ENCODE measurements at regions not wholly inside any gene's neighbourhood (a gene's known extent, or its start where the extent isn't known, plus 50 kb on each side); places are given as distances from the start of the nearest gene placed in this dataset.
"Not testable (repeated sequence)": the region's sequence is repeated elsewhere in the genome, so short reads cannot be mapped to it uniquely, and the experiment has no call there.

DNA sequence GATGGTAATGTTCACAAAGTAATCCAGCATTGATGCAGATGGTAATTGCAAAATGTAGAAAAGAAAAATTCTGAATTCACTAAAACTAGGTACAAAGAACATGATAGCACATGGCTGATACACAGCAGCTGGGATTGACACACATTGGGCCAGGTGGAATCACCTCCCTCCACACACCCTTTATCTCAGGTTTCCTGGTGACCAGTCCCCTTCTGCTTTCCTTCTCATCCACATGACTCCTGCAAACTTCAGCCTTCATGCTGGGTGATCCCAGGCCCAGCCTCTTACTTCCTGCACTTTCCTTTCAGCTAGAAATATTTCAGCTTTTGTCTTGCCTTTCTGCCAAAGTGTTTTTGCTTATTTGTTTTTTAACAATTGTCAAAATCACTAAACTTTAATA is 246.9 kb downstream of the LNPK start:
- no peak for DNase-seq

DNA sequence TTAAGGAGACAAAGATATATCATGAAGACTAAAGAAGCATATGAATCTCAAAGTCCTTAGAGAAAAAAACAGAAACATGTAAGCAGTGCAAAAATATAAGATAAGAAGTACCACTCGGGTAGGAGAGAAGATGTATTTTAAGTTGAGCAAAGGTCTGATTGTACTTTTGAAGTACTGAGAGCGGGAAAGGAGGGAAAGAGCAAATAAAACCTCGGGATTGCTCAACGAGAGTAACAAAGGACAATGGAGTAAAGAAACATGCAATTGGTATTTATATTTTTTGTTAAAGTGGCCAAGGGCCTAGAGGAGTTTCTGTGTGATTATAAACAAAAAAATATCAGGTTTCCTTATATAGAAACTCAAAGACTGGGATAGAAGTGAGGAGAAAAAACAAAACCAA is 251.9 kb downstream of the LNPK start:
- no peak for DNase-seq

DNA sequence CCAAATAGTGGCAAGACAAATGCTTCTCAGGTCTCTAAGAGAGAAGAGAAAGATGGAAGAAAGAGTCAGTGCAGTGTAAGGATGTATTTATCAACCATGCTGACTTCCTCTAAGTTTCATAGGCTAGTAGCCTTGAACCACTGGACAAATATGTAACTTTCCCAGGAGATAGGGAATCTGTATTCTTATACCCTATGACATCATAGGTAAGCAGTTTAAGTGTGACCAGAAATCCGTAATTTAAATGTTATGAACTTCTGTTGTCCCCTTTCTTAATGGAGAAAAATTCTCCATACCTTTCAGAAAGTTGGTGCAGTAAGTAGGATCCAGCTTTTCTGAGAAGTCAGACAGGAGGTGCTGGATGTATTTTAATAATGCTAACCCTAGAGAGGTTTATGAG is 256.2 kb downstream of the LNPK start:
- DNase-seq, result no peak

DNA sequence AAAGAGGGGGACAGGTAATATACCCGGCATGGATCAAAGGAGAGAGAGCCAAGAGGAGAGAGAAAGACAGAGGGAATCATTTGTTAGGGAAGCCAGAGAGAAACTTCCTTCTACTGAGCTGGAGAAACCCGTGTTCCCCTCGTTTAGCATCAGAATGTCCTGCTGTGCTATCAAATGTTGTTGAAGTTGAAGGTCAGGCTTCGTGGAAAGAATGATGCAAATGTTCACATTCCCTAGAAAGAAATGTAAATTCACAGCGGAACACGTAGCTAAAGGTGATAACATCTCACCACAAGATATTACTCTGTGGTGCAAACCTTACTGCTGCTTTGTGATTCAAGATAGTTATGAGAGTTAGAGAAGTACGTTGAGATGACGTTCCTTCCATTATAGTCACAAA is 258.1 kb downstream of the LNPK start:
- DNase-seq, result no peak

DNA sequence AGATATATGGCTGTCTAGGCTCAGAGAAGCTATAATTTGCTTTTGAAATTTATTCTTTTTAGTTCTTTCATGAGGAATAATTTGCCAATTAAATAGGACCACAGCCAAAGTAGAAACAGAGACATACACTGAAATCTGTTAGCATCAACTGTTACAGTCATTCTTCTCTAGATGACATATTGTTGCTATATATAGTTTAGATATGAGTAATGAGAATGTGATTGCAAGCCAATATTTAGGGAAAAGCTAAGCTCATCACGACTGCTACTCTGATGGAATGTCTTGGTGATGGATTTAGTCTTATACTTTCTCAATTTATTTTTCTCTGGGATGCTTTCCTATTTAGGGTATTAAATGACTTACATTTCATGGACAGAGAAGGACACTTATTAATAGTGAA is 259.1 kb downstream of the LNPK start:
- DNase-seq, result no peak

DNA sequence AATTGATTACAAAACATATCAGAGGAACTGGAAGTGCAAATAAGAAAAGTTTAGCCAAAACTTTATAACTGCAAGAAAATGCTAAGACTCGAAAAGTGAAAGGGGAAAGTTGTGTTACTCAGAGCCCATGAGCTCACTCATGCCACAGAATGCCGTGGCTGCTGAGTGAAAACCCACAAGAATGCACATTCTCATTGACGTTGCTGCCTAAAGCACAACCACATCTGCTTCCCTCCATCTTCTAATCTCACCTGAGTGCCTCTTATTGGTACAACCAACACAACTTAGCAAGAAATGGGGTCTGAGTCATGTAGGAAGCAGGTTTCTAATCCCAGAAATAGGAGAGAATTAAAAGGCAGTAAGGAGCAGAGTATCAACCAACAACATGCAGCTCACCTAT is 259.7 kb downstream of the LNPK start:
- no peak for DNase-seq

DNA sequence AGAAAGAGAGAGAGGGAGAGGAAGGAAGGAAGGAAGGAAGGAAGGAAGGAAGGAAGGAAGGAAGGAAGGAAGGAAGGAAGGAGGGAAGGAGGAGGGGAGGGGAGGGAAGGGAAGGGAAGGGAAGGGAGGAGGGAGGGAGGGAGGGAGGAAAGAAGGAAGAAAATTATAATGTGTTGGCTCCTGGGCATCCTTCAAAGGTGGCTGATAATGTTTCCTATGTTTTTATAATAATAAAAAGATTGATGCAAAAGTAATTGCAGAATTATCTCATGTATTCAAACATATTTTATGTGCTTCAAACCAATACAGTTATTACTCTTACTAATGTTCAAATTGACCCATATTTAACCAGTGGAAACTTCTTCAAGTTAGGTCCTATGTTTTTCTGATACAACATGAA is 260.9 kb downstream of the LNPK start:
- no peak for DNase-seq

DNA sequence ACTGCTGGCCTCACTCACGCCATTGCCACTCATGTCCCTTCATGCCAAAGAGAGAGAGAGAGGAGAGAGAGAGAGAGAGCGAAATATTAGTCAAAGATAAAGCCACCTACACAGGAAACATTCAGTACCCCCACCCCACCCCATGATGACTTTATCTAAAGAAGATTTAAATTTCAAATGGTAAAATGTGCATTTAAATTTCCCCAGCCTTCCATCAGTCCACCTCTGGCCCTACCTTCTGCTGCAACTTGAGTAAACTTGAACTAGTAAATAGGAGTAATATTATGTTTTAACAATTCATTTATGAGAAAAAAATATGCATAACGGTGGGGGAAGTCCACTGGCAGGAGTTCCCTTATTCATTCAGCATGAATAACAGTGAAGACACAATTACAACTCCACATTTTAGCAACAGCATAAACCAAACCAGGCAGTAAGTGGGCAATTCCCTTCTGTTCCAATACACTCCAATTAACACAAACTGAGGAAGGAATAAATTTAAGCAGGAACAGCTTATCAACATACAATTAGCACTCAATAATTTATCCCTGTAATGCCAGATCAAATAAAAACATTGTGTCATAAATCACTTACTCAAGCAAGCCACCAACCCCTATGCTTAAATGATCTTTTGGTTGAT is 264.2 kb downstream of the LNPK start:
- peak; percentile 62 for DNase-seq

DNA sequence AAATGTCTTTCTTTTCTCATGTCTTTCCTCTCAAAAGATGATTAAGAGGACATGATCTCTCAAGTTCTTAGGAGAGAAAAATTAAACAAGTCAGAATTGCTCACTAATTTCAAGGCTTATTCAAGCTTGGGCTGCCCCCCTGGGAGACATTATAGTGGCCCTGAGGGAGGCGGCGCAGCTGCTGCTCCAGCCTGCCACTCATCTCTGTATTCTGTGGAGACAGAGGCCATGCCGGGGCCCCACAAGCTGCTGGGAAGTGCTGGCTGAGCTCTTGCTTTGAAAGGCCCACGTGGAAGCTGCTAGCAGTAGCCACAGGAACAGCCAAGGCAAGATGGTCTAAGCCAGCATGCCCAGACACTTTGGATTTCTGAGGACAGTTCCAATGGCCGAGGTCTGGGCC is 267.4 kb downstream of the LNPK start:
- DNase-seq, result no peak

DNA sequence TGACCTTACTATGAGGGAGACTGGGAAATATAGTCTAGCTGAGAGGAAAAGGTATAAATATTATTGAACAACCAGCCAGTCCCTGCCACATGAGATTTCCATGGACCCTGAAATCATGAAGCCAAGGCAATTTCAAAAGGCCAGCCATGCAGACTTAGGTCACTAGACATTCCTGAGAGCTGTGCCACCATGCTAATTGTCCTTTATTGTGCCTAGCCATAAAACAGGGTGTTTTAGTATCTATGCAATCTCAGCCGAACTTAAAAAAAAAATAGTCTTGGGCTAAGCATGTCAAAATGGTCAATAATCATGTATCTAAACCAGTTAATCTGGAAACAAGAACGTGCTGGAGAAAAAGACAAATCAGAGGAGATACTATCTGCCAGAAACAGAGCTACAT is 269.5 kb downstream of the LNPK start:
- no peak for DNase-seq

DNA sequence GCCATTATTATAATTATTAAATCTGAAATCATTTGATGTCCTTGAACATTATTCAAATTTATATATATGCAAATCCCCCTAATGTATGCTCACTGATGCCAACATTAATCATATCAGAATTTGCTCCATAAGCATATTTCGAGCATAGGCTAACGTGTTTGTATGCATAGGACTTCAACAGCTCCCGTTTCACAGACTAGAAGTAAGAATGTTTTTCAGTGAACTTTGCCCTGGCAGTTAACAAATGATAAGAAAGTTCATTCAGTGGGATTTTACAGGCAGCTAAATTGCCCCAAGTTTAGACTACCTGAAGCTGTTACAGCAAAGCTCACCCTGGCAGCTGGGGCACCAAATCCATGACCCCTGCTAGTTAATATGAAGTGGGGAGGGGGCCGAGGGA is 272.0 kb downstream of the LNPK start:
- DNase-seq, result no peak

DNA sequence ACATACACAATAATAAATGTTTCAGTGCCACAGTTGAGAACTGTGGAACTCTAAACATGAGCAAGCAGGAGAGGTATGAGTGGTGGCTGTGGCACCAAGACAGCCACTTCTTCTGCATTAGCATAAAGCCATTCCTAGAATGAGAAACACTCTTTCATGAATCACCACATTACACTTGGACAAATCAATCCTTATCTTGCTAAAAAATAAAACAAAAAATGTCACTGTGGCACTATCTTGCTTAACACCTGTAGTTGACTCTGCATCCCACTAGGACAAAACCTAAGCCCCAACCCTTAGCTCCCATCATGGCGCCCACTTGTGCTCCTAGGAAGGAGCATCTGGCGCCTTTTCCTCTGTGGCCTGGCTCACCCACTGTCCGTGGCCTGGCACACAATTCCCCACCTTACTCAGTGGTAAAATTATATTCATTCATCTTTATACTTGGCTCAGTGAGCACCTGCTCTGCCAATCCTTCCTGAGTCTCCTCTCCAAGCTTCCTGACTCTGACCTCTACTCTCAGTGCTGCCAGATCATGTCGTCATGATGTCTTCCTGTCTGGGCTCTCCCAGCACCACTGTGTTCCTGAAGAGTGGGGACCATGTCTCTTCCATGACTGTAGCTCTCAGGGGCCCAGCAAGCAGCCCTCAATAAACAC is 272.9 kb downstream of the LNPK start:
- DNase-seq, result no peak

DNA sequence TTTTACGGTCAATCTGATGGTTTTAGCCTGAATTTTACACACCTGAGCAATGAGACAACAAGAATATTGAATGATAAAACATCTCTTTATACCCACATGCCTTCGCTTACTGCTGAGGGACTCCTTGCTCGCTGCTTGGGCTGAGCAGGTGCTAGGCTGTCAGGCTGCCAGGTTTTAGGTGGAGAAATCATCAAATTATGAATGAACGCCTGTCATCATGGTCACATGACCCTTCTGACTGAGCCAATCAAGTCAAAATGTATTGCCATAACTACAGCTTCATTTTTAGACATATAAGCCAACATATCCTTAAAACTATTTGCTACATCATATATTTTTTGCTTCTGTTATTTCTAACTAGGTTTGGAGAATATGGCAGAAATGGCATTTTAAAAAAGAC is 274.0 kb downstream of the LNPK start:
- DNase-seq, result no peak

DNA sequence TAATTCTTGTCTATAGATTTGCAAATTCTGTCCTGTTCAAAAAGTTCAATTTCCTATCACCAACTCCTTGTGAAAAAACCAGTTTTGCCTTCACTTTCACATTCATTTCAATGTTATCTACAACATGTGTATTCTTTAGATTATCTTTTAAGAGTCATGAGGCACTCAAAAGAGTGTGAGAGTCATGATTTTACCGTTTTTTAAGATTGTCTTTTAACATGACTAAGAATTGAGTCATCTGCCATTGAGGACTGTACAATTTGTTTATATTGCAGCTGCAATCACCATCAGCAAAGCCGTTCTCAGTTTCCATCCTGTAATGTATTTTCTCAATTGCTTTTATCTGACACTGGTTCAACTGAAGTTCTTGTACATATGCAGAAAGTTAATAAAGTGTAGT is 275.8 kb downstream of the LNPK start:
- no peak for DNase-seq

DNA sequence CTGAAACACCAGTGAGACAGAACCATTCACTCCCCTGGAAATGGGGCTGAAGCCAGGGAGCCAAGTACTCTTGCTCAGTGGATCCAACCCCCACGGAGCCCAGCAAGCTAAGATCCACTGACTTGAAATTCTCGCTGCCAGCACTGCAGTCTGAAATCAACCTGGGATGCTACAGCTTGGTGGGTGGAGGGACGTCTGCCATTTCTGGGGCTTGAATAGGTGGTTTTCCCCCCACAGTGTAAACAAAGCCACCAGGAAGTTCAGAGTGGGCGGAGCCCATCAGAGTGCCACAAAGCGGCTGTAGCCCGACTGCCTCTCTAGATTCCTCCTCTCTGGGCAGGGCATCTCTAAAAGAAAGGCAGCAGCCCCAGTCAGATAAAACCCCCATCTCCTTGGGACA is 292.8 kb downstream of the LNPK start:
- no peak for DNase-seq

DNA sequence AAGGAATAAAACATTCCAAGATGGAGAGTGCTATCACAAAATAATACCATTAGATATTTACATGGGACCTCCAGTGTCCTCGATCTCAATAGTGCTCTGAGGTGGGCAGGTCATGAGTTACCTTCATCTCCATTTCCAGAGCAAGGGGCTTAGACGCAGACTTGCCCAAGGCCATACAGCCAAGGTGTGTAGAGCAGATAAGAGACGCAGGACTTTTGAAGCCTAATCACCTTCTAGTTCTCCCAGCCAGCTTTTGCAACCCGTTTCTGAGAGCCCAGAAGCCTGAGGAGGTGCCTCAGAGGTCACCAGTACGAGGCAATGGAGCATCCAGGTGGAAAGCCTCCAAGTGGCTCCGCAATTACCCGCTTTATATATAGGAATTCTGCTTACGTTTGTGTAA is 294.7 kb downstream of the LNPK start:
- no peak for DNase-seq

DNA sequence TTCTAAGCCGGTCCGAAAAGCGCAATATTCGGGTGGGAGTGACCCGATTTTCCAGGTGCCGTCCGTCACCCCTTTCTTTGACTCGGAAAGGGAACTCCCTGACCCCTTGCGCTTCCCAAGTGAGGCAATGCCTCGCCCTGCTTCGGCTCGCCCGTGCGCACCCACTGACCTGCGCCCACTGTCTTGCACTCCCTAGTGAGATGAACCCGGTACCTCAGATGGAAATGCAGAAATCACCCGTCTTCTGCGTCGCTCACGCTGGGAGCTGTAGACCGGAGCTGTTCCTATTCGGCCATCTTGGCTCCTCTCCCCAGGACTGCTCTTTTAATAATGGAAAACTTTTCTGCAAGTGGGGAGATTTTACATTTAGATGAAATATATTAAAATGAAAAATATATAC is 297.5 kb downstream of the LNPK start:
- not testable (repeated sequence) for DNase-seq

DNA sequence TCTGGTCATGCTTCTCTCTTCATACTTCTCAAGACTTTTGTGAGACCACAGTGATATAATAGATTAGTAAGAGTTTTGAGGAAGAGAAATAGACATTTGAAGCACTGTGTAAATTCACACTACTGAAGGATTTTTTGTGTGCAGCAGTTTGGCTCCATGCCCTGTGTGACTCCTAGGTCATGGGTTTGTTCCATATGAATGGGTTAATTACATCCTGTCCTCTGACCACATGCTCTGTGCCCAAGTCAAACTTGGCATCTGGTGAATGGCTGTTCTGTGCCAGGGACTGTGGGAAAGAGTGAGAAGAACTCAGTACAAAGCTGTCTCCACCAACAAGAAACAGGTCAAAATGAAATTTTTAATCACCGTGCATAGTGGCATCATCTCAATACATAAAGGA is 304.0 kb downstream of the LNPK start:
- peak; percentile 19 for DNase-seq

DNA sequence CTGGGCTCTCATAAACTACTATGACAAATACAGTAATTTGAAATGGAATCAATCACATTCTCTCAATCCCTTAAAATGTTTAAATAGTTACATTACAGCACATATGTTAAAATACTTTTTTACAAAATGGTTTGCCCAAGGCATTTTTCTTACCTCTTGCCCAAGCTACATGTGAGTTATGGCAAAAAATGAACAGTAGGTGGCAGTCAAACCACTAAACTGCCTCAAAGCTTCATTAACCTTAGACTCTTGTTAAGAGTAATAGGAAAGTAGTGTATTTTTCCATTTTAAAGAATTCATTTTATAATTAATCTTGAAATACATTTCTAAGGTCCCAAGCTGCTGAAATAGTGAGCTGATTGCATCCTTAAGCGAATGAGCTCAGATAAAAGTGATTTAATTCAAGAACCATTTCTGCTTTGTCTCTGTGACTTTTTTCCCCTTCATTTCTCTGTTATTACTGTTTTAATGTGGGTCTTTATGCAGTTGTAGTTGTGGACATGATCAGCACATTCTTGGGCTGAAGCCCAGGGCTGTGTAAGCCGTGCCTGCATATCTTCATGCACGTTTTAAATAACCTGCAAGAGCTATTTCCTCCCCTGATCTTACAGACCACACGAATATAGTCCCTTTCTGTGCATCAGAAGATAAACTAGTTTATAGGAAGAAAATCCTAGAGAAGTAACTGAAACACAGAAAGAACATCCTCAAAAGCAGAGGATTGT is 311.8 kb downstream of the LNPK start:
- peak; percentile 67 for DNase-seq

DNA sequence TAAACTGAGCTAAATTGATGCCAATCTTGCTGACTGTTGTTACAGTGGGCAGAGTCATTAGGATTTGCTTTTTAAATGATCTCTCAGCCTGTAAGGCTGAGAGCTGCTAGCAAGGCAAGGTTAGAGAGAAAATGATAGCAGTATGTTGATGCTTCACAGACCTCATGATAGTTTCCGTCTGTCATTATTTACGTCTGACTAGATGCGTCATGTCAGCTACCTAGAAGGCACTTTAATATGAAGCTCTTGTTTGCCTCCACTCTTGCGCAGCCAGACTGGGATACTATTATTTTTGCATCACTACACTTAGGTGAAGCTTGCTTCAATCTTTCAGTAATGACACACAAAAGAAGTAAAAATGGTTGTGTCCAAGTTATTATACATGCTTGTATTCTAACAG is 313.8 kb downstream of the LNPK start:
- DNase-seq, result no peak

DNA sequence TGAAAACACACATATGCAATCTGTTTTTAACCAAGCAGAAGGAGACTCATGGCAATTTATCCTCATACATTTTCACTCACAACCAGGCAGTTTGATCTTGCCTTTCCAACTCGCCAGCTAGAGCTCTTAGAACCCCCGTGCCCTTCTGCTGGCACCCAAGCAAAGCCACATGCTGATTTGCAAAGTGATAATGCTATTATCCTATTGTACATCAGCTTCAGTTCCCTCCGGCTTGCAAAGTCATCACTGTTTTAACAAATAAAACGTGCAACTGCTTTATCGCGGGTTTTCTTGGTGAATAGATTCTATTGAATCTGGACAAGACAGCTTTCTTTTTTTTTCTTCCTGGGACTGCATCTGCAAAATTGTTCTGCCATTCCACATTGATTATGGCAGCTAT is 314.6 kb downstream of the LNPK start:
- DNase-seq, result peak; percentile 60

DNA sequence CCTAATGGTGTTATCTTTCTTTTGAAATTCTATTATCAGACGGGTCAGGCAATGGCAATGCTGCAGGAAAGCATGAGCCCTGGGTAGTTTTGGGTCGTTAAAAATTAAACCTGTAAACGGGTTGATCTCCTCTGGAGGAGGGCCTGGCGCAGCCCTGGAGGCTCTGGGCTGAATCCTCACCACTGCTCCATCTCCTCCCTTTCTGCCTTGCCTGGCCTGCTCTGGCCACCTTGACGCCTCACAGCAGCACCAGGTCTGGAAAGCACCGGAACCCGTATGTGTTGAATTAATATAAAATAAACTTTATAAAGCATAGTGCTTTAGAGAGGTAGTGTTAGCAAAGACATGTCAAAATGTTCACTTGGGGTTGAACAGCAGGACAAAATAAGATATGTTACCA is 316.1 kb downstream of the LNPK start:
- DNase-seq, result no peak

DNA sequence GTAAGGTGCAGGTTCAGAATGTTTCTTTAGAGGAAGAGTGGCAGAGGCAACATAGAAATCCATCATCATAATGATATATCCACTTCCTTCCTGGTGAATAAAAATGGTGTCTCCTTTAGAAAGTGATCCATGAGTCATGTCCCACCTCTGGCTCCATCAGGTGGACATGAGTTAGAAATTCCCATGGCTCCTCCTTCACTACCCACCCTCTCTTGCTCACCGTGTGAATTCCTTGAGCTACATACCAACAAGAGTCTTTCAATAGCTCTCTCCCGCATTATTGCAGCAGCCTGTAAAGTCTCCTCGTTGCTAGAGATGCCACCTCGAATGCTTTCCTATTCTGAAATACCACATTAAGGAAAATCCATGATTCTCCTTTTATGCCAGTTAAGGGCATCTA is 317.6 kb downstream of the LNPK start:
- no peak for DNase-seq

DNA sequence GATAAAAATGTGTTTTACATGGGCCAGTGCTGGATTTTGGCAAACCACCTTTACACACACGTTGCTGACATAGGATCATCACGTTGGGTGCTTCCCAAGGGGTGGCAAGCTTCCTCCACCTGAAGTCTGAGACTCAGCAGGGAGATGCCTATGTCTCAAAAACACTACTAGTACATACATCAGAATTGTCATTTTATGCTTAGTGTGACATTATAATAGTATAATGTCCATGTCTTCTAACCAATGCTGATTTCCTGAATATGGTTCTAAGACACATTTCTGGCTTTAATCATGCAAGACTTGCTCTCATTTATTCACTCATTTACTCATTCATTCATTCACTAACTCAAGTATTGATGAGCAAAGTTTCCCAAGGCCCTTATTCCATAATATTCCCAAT is 322.3 kb downstream of the LNPK start:
- no peak for DNase-seq

DNA sequence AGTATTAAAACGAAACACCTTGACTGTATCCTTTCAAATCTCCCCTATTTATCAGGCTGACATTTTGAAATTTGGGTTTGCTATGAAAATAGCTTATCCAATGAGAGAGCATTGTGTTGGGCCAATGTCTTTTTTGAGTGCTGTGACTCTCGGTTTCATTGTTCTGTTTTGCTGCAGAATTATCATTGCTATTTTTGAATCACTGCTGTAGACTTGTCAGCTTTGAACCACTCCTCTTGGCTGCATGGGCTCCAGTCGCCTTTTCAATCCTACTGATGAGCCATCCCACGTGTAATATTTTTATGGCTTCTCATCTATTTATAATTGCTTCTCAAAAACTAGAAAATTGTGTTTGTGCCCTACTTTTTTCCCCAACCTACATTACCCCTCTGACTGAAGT is 322.8 kb downstream of the LNPK start:
- no peak for DNase-seq

Data from DMS79 (cell line).